ENCODE measurements at regions not wholly inside any gene's neighbourhood (a gene's known extent, or its start where the extent isn't known, plus 50 kb on each side); places are given as distances from the start of the nearest gene placed in this dataset.
A peak's percentile ranks its signal among the peaks of the same experiment; 100 is the strongest.

GRCh38 chr13:73422973-73423372 lies 364.2 kb downstream of the KLF5 start:
- H3K36me3 Mint-ChIP-seq, result no peaks in the 10 kb centered on the region
- DNase-seq (ENCODE audit: low spot score in 2 of 2), result no peak
- ATAC-seq, result no peak
- peaks cover 0 to 8% of the 10 kb centered on the region in 2 donors for H3K9me3 Mint-ChIP-seq
- H3K27ac Mint-ChIP-seq, result no peak overlapping the region

GRCh38 chr13:73421310-73421912 lies 362.6 kb downstream of the KLF5 start:
- H3K36me3 Mint-ChIP-seq, result no peaks in the 10 kb centered on the region
- DNase-seq (ENCODE audit: low spot score in 2 of 2), result peak in 1 of 2 donors; percentile 10
- H3K9me3 Mint-ChIP-seq, result peaks cover 0 to under 1% of the 10 kb centered on the region in 2 donors
- peak; percentile 89 to 93 for ATAC-seq
- H3K27ac Mint-ChIP-seq, result no peak overlapping the region

GRCh38 chr13:73419186-73419585 lies 360.4 kb downstream of the KLF5 start:
- DNase-seq (ENCODE audit: low spot score in 2 of 2) (no peak), ATAC-seq (no peak)
- Mint-ChIP-seq H3K36me3 (no peaks in the 10 kb centered on the region), H3K27ac (no peak overlapping the region), H3K9me3 (no peaks in the 10 kb centered on the region)

GRCh38 chr13:73417012-73417615 lies 358.3 kb downstream of the KLF5 start:
- no peak for ATAC-seq
- no peaks in the 10 kb centered on the region for H3K36me3 Mint-ChIP-seq
- no peak for DNase-seq (ENCODE audit: low spot score in 2 of 2)
- no peak overlapping the region for H3K27ac Mint-ChIP-seq
- no peaks in the 10 kb centered on the region for H3K9me3 Mint-ChIP-seq

GRCh38 chr13:73416093-73416492 lies 357.3 kb downstream of the KLF5 start:
- no peaks in the 10 kb centered on the region for H3K9me3 Mint-ChIP-seq
- H3K36me3 Mint-ChIP-seq, result no peaks in the 10 kb centered on the region
- ATAC-seq (no peak), DNase-seq (ENCODE audit: low spot score in 2 of 2) (no peak)
- no peak overlapping the region for H3K27ac Mint-ChIP-seq

- H3K27ac Mint-ChIP-seq, result no peak overlapping the region
- ATAC-seq, result no peak
- no peaks in the 10 kb centered on the region for H3K36me3 Mint-ChIP-seq
- peaks cover 0 to under 1% of the 10 kb centered on the region in 2 donors for H3K9me3 Mint-ChIP-seq
- DNase-seq (ENCODE audit: low spot score in 2 of 2), result no peak
Measured at GRCh38 chr13:73413656-73414055, 354.9 kb downstream of the KLF5 start.

GRCh38 chr13:73412933-73413332 lies 354.1 kb downstream of the KLF5 start:
- H3K9me3 Mint-ChIP-seq, result peaks cover 0 to 8% of the 10 kb centered on the region in 2 donors
- H3K27ac Mint-ChIP-seq, result no peak overlapping the region
- ATAC-seq (no peak), DNase-seq (ENCODE audit: low spot score in 2 of 2) (no peak)
- H3K36me3 Mint-ChIP-seq, result no peaks in the 10 kb centered on the region

GRCh38 chr13:73411067-73411809 lies 352.4 kb downstream of the KLF5 start:
- ATAC-seq (no peak), DNase-seq (ENCODE audit: low spot score in 2 of 2) (no peak)
- Mint-ChIP-seq H3K27ac (no peak overlapping the region), H3K9me3 (peaks cover 0 to 9% of the 10 kb centered on the region in 2 donors), H3K36me3 (no peaks in the 10 kb centered on the region)

- DNase-seq (ENCODE audit: low spot score in 2 of 2) (no peak), ATAC-seq (no peak)
- peaks cover 0 to 9% of the 10 kb centered on the region in 2 donors for H3K9me3 Mint-ChIP-seq
- no peaks in the 10 kb centered on the region for H3K36me3 Mint-ChIP-seq
- H3K27ac Mint-ChIP-seq, result no peak overlapping the region
Measured at GRCh38 chr13:73406454-73406853, 347.6 kb downstream of the KLF5 start.

GRCh38 chr13:73404581-73404980 lies 345.8 kb downstream of the KLF5 start:
- Mint-ChIP-seq H3K9me3 (peaks cover 0 to 9% of the 10 kb centered on the region in 2 donors), H3K27ac (no peak overlapping the region), H3K36me3 (no peaks in the 10 kb centered on the region)
- DNase-seq (ENCODE audit: low spot score in 2 of 2), result no peak
- ATAC-seq, result no peak

- no peak for ATAC-seq
- peaks cover 0 to 8% of the 10 kb centered on the region in 2 donors for H3K9me3 Mint-ChIP-seq
- H3K27ac Mint-ChIP-seq, result no peak overlapping the region
Measured at GRCh38 chr13:73403355-73404120, 344.7 kb downstream of the KLF5 start.

GRCh38 chr13:73401769-73402168 lies 343.0 kb downstream of the KLF5 start:
- ATAC-seq, result no peak

More at GRCh38 chr13:73403355-73404120, 344.7 kb downstream of the KLF5 start:
- no peak for DNase-seq (ENCODE audit: low spot score in 2 of 2)
- no peaks in the 10 kb centered on the region for H3K36me3 Mint-ChIP-seq

GRCh38 chr13:73399347-73400216 lies 340.8 kb downstream of the KLF5 start:
- H3K27ac Mint-ChIP-seq, result no peak overlapping the region
- H3K9me3 Mint-ChIP-seq, result no peaks in the 10 kb centered on the region
- DNase-seq (ENCODE audit: low spot score in 2 of 2) (no peak), ATAC-seq (no peak)
- H3K36me3 Mint-ChIP-seq, result no peaks in the 10 kb centered on the region

More at GRCh38 chr13:73401769-73402168, 343.0 kb downstream of the KLF5 start:
- Mint-ChIP-seq H3K9me3 (no peaks in the 10 kb centered on the region), H3K27ac (no peak overlapping the region), H3K36me3 (no peaks in the 10 kb centered on the region)
- DNase-seq (ENCODE audit: low spot score in 2 of 2), result no peak

GRCh38 chr13:73397496-73398305 lies 338.9 kb downstream of the KLF5 start:
- ATAC-seq (no peak), DNase-seq (ENCODE audit: low spot score in 2 of 2) (no peak)
- Mint-ChIP-seq H3K27ac (no peak overlapping the region), H3K36me3 (no peaks in the 10 kb centered on the region), H3K9me3 (no peaks in the 10 kb centered on the region)

GRCh38 chr13:73394066-73394465 lies 335.3 kb downstream of the KLF5 start:
- Mint-ChIP-seq H3K36me3 (peaks cover 0 to 7% of the 10 kb centered on the region in 2 donors), H3K9me3 (peaks cover 6 to 7% of the 10 kb centered on the region in 2 donors), H3K27ac (no peak overlapping the region)
- ATAC-seq, result no peak
- no peak for DNase-seq (ENCODE audit: low spot score in 2 of 2)

All from activated naive CD4-positive, alpha-beta T cell treated with anti-CD3 and anti-CD28 coated beads, Interleukin-2, amount 50 U/mL, for 72 hours (primary cell).